ENCODE measurements at regions not wholly inside any gene's neighbourhood (a gene's known extent, or its start where the extent isn't known, plus 50 kb on each side); places are given as distances from the start of the nearest gene placed in this dataset.

DNA sequence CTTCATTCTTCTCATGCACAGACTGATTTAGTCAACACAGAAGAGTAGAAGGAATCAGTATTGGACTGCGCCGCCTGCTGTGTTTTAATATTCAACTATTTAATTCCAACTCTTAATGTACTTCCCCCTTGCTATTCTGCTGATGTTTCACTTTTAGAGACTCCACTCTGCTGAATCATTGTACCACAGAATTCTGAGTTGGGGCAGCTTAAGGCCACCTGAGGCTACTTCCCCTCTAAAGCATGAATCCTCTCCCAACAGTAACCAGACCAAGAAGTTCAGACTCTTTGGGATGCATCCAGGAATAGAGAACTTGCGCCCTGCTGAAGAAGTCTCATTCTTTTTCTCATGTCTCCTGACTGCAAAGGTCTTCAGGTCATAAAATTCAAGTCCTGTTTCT is 708.8 kb downstream of the UQCRFS1 start:
- no peak overlapping the region for H4K5ac ChIP-seq (ENCODE audit: low read length)
- no peak for DNase-seq
- no CpG with 5 or more reads among the region's 3 CpGs for WGBS (ENCODE audit: extremely low coverage, insufficient coverage, low lambda C conversion rate)

DNA sequence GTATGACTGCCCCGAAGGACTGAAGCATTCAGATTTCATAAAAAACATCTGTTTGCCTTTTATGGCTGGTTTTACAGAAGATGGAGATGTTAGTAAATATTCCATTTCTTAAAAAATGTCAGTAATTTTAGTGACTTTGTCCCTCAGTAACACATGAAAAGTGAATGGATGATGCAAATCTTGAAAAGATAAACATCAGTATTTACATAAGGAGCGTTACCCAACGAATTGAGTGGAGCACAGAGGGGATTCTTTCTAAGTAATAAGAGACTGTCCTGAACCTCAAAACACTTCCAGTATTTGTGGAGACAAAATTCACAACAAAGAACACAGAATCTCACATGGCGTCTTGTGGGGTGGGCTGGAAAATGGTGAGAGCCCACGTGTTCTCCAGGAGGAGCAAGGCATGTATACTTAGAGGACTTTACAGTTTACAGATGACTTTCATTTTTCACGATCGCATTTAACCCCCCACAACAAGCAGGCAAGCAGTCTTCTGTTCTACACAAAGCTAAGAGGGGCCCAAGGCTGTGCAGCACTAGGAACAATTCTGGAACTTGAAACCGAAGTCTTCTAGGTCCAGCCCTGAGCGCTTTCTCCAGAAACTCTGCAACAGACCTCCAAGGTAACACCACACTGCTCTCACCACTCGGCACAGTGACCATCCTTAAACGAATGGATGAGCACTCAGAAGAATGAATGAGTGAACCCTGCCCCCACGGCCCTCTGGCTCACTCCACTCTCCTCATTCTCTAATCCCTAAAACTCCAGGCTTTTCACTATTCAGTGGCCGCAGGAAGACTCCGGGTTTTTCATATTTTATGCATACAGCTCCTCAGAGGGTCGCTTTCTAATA is 709.8 kb downstream of the UQCRFS1 start:
- Histone ChIP-seq H2BK5ac (ENCODE audit: low read length) (no peak overlapping the region), H3K36me3 (ENCODE audit: control insufficient read depth, insufficient read depth, low read length) (no peaks in the 10 kb centered on the region), H3K23ac (ENCODE audit: low read length) (no peak overlapping the region), H3K4me3 (ENCODE audit: low read length) (no peak overlapping the region), H4K5ac (ENCODE audit: low read length) (no peak overlapping the region), H3K27ac (ENCODE audit: low read depth, low read length) (no peak overlapping the region), H2BK15ac (replicated peaks; ENCODE audit: low read depth) (no peak overlapping the region), H2AK5ac (ENCODE audit: low read length) (no peak overlapping the region), H3K27me3 (ENCODE audit: insufficient read depth, low read length, poor library complexity) (no peaks in the 10 kb centered on the region), H3K79me2 (ENCODE audit: control insufficient read depth, insufficient read depth, low read length) (no peaks in the 10 kb centered on the region), H3K56ac (ENCODE audit: low read length) (no peak overlapping the region), H3K79me1 (ENCODE audit: low read length) (no peaks in the 10 kb centered on the region), H3K4ac (ENCODE audit: low read depth, low read length) (no peak overlapping the region), H3K4me1 (ENCODE audit: control insufficient read depth, low read depth, low read length) (peaks cover 9% of the 10 kb centered on the region), H3K4me2 (ENCODE audit: low read length) (no peak overlapping the region), H4K8ac (ENCODE audit: low read depth, low read length) (no peak overlapping the region), H3K18ac (ENCODE audit: low read length) (no peak overlapping the region), H3K9ac (ENCODE audit: low read length) (no peak overlapping the region), H2BK120ac (ENCODE audit: low read depth, low read length) (no peak overlapping the region)
- DNase-seq = no peak
- WGBS (ENCODE audit: extremely low coverage, insufficient coverage, low lambda C conversion rate) = no CpG with 5 or more reads among the region's 15 CpGs

More for the DNA sequence above, 708.8 kb downstream of the UQCRFS1 start:
- Histone ChIP-seq H3K27me3 (ENCODE audit: insufficient read depth, low read length, poor library complexity) (no peaks in the 10 kb centered on the region), H3K4me3 (ENCODE audit: low read length) (no peak overlapping the region), H4K8ac (ENCODE audit: low read depth, low read length) (no peak overlapping the region), H3K9ac (ENCODE audit: low read length) (no peak overlapping the region), H3K56ac (ENCODE audit: low read length) (no peak overlapping the region), H2BK120ac (ENCODE audit: low read depth, low read length) (no peak overlapping the region), H3K27ac (ENCODE audit: low read depth, low read length) (no peak overlapping the region), H3K79me2 (ENCODE audit: control insufficient read depth, insufficient read depth, low read length) (no peaks in the 10 kb centered on the region), H3K36me3 (ENCODE audit: control insufficient read depth, insufficient read depth, low read length) (no peaks in the 10 kb centered on the region), H2BK5ac (ENCODE audit: low read length) (no peak overlapping the region), H3K23ac (ENCODE audit: low read length) (no peak overlapping the region), H3K4ac (ENCODE audit: low read depth, low read length) (no peak overlapping the region), H3K18ac (ENCODE audit: low read length) (no peak overlapping the region), H3K4me2 (ENCODE audit: low read length) (no peak overlapping the region), H2BK15ac (replicated peaks; ENCODE audit: low read depth) (no peak overlapping the region), H3K79me1 (ENCODE audit: low read length) (no peaks in the 10 kb centered on the region), H3K4me1 (ENCODE audit: control insufficient read depth, low read depth, low read length) (peaks cover 13% of the 10 kb centered on the region), H2AK5ac (ENCODE audit: low read length) (no peak overlapping the region)

DNA sequence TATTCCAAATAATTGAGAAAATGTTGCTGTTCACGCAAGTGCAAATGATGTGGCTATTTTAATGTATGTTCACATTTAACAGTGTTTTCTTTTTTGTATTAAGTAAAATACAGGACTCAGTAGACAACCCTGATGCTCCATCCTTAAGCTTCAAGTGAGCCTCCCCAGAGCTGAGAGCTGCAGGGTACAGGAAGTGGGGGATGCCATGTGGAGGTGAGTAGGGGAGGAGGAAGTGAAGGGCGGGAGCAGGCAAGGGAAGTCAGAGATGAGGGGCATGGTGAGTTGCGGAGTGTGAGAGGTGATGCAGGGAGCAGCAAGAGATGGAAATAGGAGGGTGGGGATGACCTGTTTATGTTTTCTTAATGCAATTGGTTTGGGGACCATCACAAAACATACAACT is 711.0 kb downstream of the UQCRFS1 start:
- DNase-seq = no peak
- H2BK15ac ChIP-seq (replicated peaks; ENCODE audit: low read depth) = no peak overlapping the region
- H4K5ac ChIP-seq (ENCODE audit: low read length) = no peak overlapping the region
- no peaks in the 10 kb centered on the region for H3K79me2 ChIP-seq (ENCODE audit: control insufficient read depth, insufficient read depth, low read length)
- H3K79me1 ChIP-seq (ENCODE audit: low read length) = no peaks in the 10 kb centered on the region
- H3K36me3 ChIP-seq (ENCODE audit: control insufficient read depth, insufficient read depth, low read length) = no peaks in the 10 kb centered on the region
- no peak overlapping the region for H3K18ac ChIP-seq (ENCODE audit: low read length)
- H2AK5ac ChIP-seq (ENCODE audit: low read length) = no peak overlapping the region
- no peak overlapping the region for H3K56ac ChIP-seq (ENCODE audit: low read length)
- H2BK120ac ChIP-seq (ENCODE audit: low read depth, low read length) = no peak overlapping the region
- H3K23ac ChIP-seq (ENCODE audit: low read length) = no peak overlapping the region
- no peak overlapping the region for H3K27ac ChIP-seq (ENCODE audit: low read depth, low read length)
- WGBS (ENCODE audit: extremely low coverage, insufficient coverage, low lambda C conversion rate) = no CpG with 5 or more reads among the region's 3 CpGs
- H2BK5ac ChIP-seq (ENCODE audit: low read length) = no peak overlapping the region
- no peaks in the 10 kb centered on the region for H3K27me3 ChIP-seq (ENCODE audit: insufficient read depth, low read length, poor library complexity)
- peaks cover 9% of the 10 kb centered on the region for H3K4me1 ChIP-seq (ENCODE audit: control insufficient read depth, low read depth, low read length)
- H3K9ac ChIP-seq (ENCODE audit: low read length) = no peak overlapping the region
- no peak overlapping the region for H3K4me3 ChIP-seq (ENCODE audit: low read length)
- H3K4me2 ChIP-seq (ENCODE audit: low read length) = no peak overlapping the region
- no peak overlapping the region for H4K8ac ChIP-seq (ENCODE audit: low read depth, low read length)
- no peak overlapping the region for H3K4ac ChIP-seq (ENCODE audit: low read depth, low read length)

DNA sequence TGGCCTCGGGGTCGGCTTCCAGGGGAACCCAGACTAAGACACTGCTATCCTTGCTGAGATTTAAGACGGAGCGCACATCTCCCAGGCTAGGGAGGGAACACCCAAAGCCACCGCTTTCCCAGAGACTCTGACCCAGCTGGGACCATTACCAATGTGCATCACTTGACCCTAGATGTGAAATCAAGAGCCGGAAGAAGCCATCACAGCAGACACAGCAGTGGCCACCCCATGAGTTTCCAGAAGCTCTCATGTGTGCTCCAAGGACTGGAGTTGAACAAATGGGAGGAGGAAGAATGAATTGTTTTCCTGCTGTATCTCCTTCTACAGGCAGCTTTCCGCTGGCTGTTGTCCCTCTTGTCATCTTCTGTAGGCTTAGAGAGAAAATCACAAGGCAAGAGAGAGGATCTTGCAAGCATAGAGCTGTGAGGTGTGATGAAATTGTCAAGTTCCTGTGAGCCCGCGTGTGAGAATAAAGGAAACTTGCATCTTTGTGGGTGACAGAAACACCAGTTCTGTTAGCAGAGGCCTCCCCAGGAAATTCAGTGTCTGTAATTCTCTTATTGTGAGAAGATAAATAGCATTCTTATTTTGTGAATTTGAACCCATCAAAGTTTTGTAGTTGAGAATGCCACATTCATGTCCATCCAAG is 711.8 kb downstream of the UQCRFS1 start:
- Histone ChIP-seq H4K5ac (ENCODE audit: low read length) (no peak overlapping the region), H3K56ac (ENCODE audit: low read length) (no peak overlapping the region), H3K79me2 (ENCODE audit: control insufficient read depth, insufficient read depth, low read length) (no peaks in the 10 kb centered on the region), H3K79me1 (ENCODE audit: low read length) (no peaks in the 10 kb centered on the region), H4K8ac (ENCODE audit: low read depth, low read length) (no peak overlapping the region), H3K27me3 (ENCODE audit: insufficient read depth, low read length, poor library complexity) (no peaks in the 10 kb centered on the region), H3K4me3 (ENCODE audit: low read length) (no peak overlapping the region), H2BK15ac (replicated peaks; ENCODE audit: low read depth) (no peak overlapping the region), H3K4me1 (ENCODE audit: control insufficient read depth, low read depth, low read length) (peaks cover 9% of the 10 kb centered on the region), H2AK5ac (ENCODE audit: low read length) (no peak overlapping the region), H3K36me3 (ENCODE audit: control insufficient read depth, insufficient read depth, low read length) (no peaks in the 10 kb centered on the region), H2BK120ac (ENCODE audit: low read depth, low read length) (no peak overlapping the region), H3K9ac (ENCODE audit: low read length) (no peak overlapping the region), H3K23ac (ENCODE audit: low read length) (no peak overlapping the region), H3K4ac (ENCODE audit: low read depth, low read length) (no peak overlapping the region), H2BK5ac (ENCODE audit: low read length) (no peak overlapping the region), H3K4me2 (ENCODE audit: low read length) (no peak overlapping the region), H3K27ac (ENCODE audit: low read depth, low read length) (no peak overlapping the region), H3K18ac (ENCODE audit: low read length) (no peak overlapping the region)
- no peak for DNase-seq
- no CpG with 5 or more reads among the region's 9 CpGs for WGBS (ENCODE audit: extremely low coverage, insufficient coverage, low lambda C conversion rate)

DNA sequence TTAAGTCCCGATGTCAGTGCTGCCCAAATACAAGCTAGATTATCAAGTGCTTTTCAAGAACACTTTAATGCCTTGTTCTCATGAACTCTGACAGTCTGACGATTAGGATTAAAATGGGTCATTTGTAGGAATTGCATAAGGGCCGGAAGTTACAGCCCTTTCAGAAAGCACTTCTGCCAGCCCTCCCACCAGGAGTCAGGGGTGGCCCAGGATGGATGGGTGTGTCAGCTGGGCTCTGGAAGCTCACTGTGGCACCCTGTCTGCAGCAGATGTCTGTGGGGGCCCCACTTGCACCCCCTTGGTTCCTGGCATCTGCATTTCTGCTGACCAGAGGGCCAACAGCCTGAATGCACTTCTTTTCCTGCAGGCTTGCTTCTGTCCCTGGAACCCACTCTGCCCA is 712.7 kb downstream of the UQCRFS1 start:
- peaks cover 9% of the 10 kb centered on the region for H3K4me1 ChIP-seq (ENCODE audit: control insufficient read depth, low read depth, low read length)
- no peak overlapping the region for H2BK5ac ChIP-seq (ENCODE audit: low read length)
- no peak overlapping the region for H3K4ac ChIP-seq (ENCODE audit: low read depth, low read length)
- no peak overlapping the region for H2AK5ac ChIP-seq (ENCODE audit: low read length)
- no peak overlapping the region for H3K9ac ChIP-seq (ENCODE audit: low read length)
- no peaks in the 10 kb centered on the region for H3K27me3 ChIP-seq (ENCODE audit: insufficient read depth, low read length, poor library complexity)
- H3K79me2 ChIP-seq (ENCODE audit: control insufficient read depth, insufficient read depth, low read length) = no peaks in the 10 kb centered on the region
- no peak overlapping the region for H3K27ac ChIP-seq (ENCODE audit: low read depth, low read length)
- no peak for DNase-seq
- H3K56ac ChIP-seq (ENCODE audit: low read length) = no peak overlapping the region
- no peaks in the 10 kb centered on the region for H3K79me1 ChIP-seq (ENCODE audit: low read length)
- no peak overlapping the region for H3K4me2 ChIP-seq (ENCODE audit: low read length)
- no peak overlapping the region for H2BK15ac ChIP-seq (replicated peaks; ENCODE audit: low read depth)
- WGBS (ENCODE audit: extremely low coverage, insufficient coverage, low lambda C conversion rate) = no CpG with 5 or more reads among the region's 3 CpGs
- no peak overlapping the region for H3K23ac ChIP-seq (ENCODE audit: low read length)
- H4K8ac ChIP-seq (ENCODE audit: low read depth, low read length) = no peak overlapping the region
- no peak overlapping the region for H3K4me3 ChIP-seq (ENCODE audit: low read length)
- no peaks in the 10 kb centered on the region for H3K36me3 ChIP-seq (ENCODE audit: control insufficient read depth, insufficient read depth, low read length)
- H3K18ac ChIP-seq (ENCODE audit: low read length) = no peak overlapping the region
- H4K5ac ChIP-seq (ENCODE audit: low read length) = no peak overlapping the region
- H2BK120ac ChIP-seq (ENCODE audit: low read depth, low read length) = no peak overlapping the region

Measured in mesendoderm (in vitro differentiated cells).